HEK293 (cell line): ENCODE measurements at regions not wholly inside any gene's neighbourhood (a gene's known extent, or its start where the extent isn't known, plus 50 kb on each side); places are given as distances from the start of the nearest gene placed in this dataset.
A peak's percentile ranks its signal among the peaks of the same experiment; 100 is the strongest.

Experiments used
- CTCF ChIA-PET: fragments of 350-600 bp; formaldehyde crosslinking; extraction: SDS; loops from one replicate; lab custom pipeline; 2021; ENCODE audit warnings: antibody characterized with exemption; lab: Yijun Ruan, JAX
- POLR2A ChIA-PET: fragments of 300-600 bp; formaldehyde crosslinking; extraction: SDS; loops from one replicate; lab custom pipeline; 2020; ENCODE audit warnings: antibody characterized with exemption, inconsistent platforms; lab: Yijun Ruan, JAX
- H3K27ac ChIP-seq: fragments of 200-500 bp; sonication (Bioruptor generic); 2 replicates; pipeline ENCODE4 v1.5.1; 2014; ENCODE audit warnings: low read depth, low read length, control low read depth, inconsistent platforms; ENCODE audit errors: extremely low read depth
- H3K36me3 ChIP-seq, 2 experiments: fragments of 200-500 bp in 1 of 2; sonication (Bioruptor generic) in 1 of 2; 1 replicate in 1 of 2; 2 replicates in 1 of 2; pipeline ENCODE4 v1.5.1; 2014 to 2017; ENCODE audit warnings: inconsistent platforms in 2 of 2, low read length in 2 of 2; ENCODE audit not compliant: control insufficient read depth in 2 of 2, insufficient read depth in 1 of 2
- H3K4me1 ChIP-seq: fragments of 200-500 bp; sonication (Bioruptor generic); 2 replicates; pipeline ENCODE4 v1.5.1; 2014; ENCODE audit warnings: mild to moderate bottlenecking, low read length, inconsistent platforms; ENCODE audit not compliant: control insufficient read depth, insufficient read depth
- H3K4me3 ChIP-seq: 2 replicates; pipeline ENCODE4 v1.5.1; 2011; ENCODE audit warnings: low read depth, mild to moderate bottlenecking, control low read depth, low read length, moderate library complexity
- H3K9me3 ChIP-seq: fragments of 200-500 bp; sonication (Bioruptor generic); 2 replicates; pipeline ENCODE4 v1.5.1; 2014; ENCODE audit warnings: low read depth, low read length, inconsistent platforms; ENCODE audit not compliant: control insufficient read depth, insufficient read depth
- BCL11A ChIP-seq: fragments of 450-650 bp; formaldehyde crosslinking; IDR thresholded peaks from 2 replicates; pipeline ENCODE4 v1.5.1; 2016; ENCODE audit warnings: low read depth, missing biosample characterization, missing genetic modification characterization
- EGR2 ChIP-seq: fragments of 450-650 bp; formaldehyde crosslinking; IDR thresholded peaks from 2 replicates; pipeline ENCODE4 v1.5.1; 2016; ENCODE audit warnings: low read depth, missing biosample characterization, missing genetic modification characterization
- OVOL3 ChIP-seq: fragments of 450-650 bp; formaldehyde crosslinking; IDR thresholded peaks from 2 replicates; pipeline ENCODE4 v1.5.1; 2016; ENCODE audit warnings: missing biosample characterization, missing genetic modification characterization
- SCRT2 ChIP-seq: fragments of 450-650 bp; formaldehyde crosslinking; IDR thresholded peaks from 2 replicates; pipeline ENCODE4 v1.5.1; 2016; ENCODE audit warnings: missing biosample characterization, missing genetic modification characterization
- WT1 ChIP-seq: fragments of 450-650 bp; formaldehyde crosslinking; IDR thresholded peaks from 2 replicates; pipeline ENCODE4 v1.5.1; 2016; ENCODE audit warnings: missing biosample characterization, missing genetic modification characterization
- YY1 ChIP-seq: fragments of 450-650 bp; formaldehyde crosslinking; IDR thresholded peaks from 2 replicates; pipeline ENCODE4 v1.5.1; 2018; ENCODE audit warnings: missing biosample characterization, missing genetic modification characterization
- ZBTB21 ChIP-seq: fragments of 450-650 bp; formaldehyde crosslinking; IDR thresholded peaks from 2 replicates; pipeline ENCODE4 v1.5.1; 2017; ENCODE audit warnings: missing biosample characterization, missing genetic modification characterization
- ZBTB7A ChIP-seq: fragments of 450-650 bp; formaldehyde crosslinking; IDR thresholded peaks from 2 replicates; pipeline ENCODE4 v1.5.1; 2016; ENCODE audit warnings: low read depth, missing biosample characterization, missing genetic modification characterization
- ZNF112 ChIP-seq: fragments of 450-650 bp; formaldehyde crosslinking; IDR thresholded peaks from 2 replicates; pipeline ENCODE4 v1.5.0; 2017; ENCODE audit warnings: missing biosample characterization, missing genetic modification characterization
- ZNF157 ChIP-seq: fragments of 450-650 bp; formaldehyde crosslinking; IDR thresholded peaks from 2 replicates; pipeline ENCODE4 v1.5.1; 2016; ENCODE audit warnings: missing biosample characterization, missing genetic modification characterization
- ZNF2 ChIP-seq: fragments of 450-650 bp; formaldehyde crosslinking; IDR thresholded peaks from 2 replicates; pipeline ENCODE4 v1.5.1; 2016; ENCODE audit warnings: missing biosample characterization, missing genetic modification characterization
- ZNF202 ChIP-seq: fragments of 450-650 bp; formaldehyde crosslinking; IDR thresholded peaks from 2 replicates; pipeline ENCODE4 v1.5.1; 2016; ENCODE audit warnings: missing biosample characterization, missing genetic modification characterization, borderline replicate concordance
- ZNF214 ChIP-seq: fragments of 450-650 bp; formaldehyde crosslinking; IDR thresholded peaks from 2 replicates; pipeline ENCODE4 v1.5.1; 2017; ENCODE audit warnings: missing biosample characterization, mild to moderate bottlenecking, missing genetic modification characterization, borderline replicate concordance
- ZNF239 ChIP-seq: fragments of 450-650 bp; formaldehyde crosslinking; IDR thresholded peaks from 2 replicates; pipeline ENCODE4 v1.5.1; 2016; ENCODE audit warnings: missing biosample characterization, missing genetic modification characterization
- ZNF24 ChIP-seq: fragments of 450-650 bp; formaldehyde crosslinking; IDR thresholded peaks from 2 replicates; pipeline ENCODE4 v1.5.1; 2016; ENCODE audit warnings: missing biosample characterization, missing genetic modification characterization
- ZNF266 ChIP-seq: fragments of 450-650 bp; formaldehyde crosslinking; IDR thresholded peaks from 2 replicates; pipeline ENCODE4 v1.5.1; 2016; ENCODE audit warnings: missing biosample characterization, missing genetic modification characterization, low read depth
- ZNF274 ChIP-seq, 2 experiments: fragments of 200-500 bp in 1 of 2; fragments of 450-650 bp in 1 of 2; sonication (Bioruptor generic) in 1 of 2; formaldehyde crosslinking in 1 of 2; IDR thresholded peaks; 2 replicates each; pipeline versions ENCODE4 v1.5.1 to v1.6.1; 2014 to 2016; ENCODE audit warnings: borderline replicate concordance in 1 of 2, inconsistent platforms in 1 of 2, low read length in 1 of 2, missing biosample characterization in 1 of 2, missing genetic modification characterization in 1 of 2
- ZNF292 ChIP-seq: fragments of 450-650 bp; formaldehyde crosslinking; IDR thresholded peaks from 2 replicates; pipeline ENCODE4 v1.5.1; 2016; ENCODE audit warnings: low read depth, missing biosample characterization, missing genetic modification characterization, borderline replicate concordance
- ZNF324 ChIP-seq: fragments of 450-650 bp; formaldehyde crosslinking; IDR thresholded peaks from 2 replicates; pipeline ENCODE4 v1.5.1; 2016; ENCODE audit warnings: missing biosample characterization, missing genetic modification characterization
- ZNF37A ChIP-seq: fragments of 450-650 bp; IDR thresholded peaks from 2 replicates; pipeline ENCODE4 v1.5.1; 2018; ENCODE audit warnings: missing biosample characterization, missing genetic modification characterization
- ZNF473 ChIP-seq: fragments of 450-650 bp; formaldehyde crosslinking; IDR thresholded peaks from 2 replicates; pipeline ENCODE4 v1.5.1; 2017; ENCODE audit warnings: missing biosample characterization, missing genetic modification characterization
- ZNF544 ChIP-seq: fragments of 450-650 bp; formaldehyde crosslinking; IDR thresholded peaks from 2 replicates; pipeline ENCODE4 v1.5.0; 2017; ENCODE audit warnings: missing biosample characterization, missing genetic modification characterization
- ZNF600 ChIP-seq: fragments of 450-650 bp; formaldehyde crosslinking; IDR thresholded peaks from 2 replicates; pipeline ENCODE4 v1.5.1; 2016; ENCODE audit warnings: missing biosample characterization, missing genetic modification characterization
- ZNF610 ChIP-seq: fragments of 450-650 bp; formaldehyde crosslinking; IDR thresholded peaks from 2 replicates; pipeline ENCODE4 v1.5.1; 2016; ENCODE audit warnings: missing biosample characterization, missing genetic modification characterization, borderline replicate concordance
- ZNF768 ChIP-seq: fragments of 450-650 bp; formaldehyde crosslinking; IDR thresholded peaks from 2 replicates; pipeline ENCODE4 v1.5.1; 2018; ENCODE audit warnings: missing biosample characterization, mild to moderate bottlenecking, missing genetic modification characterization
- TF ChIP-seq, protein P1 (sequence below): fragments of 450-650 bp; formaldehyde crosslinking; IDR thresholded peaks from 2 replicates; pipeline ENCODE4 v1.5.1; 2016; ENCODE audit warnings: missing biosample characterization, missing genetic modification characterization
- TF ChIP-seq, protein P2 (sequence below): fragments of 450-650 bp; formaldehyde crosslinking; IDR thresholded peaks from 2 replicates; pipeline ENCODE4 v1.5.1; 2016; ENCODE audit warnings: missing biosample characterization, missing genetic modification characterization

DNA sequence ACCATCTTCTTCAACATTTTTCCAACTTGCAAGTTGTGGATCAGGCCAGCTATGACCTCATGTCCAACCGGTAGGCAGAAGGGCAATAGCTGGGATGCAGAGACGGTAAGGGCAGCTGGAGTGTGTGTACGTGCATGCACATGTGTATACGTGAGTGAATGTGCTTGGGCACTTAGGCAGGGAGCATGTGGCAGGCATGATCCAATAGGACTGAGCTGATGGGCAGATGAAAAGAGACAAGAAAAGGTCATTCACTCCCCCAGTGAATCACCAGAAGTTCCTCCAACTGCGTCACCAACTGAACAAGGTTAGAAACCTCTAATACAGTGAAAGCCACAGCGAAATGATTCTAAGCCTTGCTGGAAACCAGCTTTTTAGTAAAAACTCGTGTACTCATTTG is 176.1 kb downstream of the FGFR2 start:
- Histone ChIP-seq H3K4me1 (peaks cover 5% of the 10 kb centered on the region), H3K27ac (no peak overlapping the region), H3K36me3 (no peaks in the 10 kb centered on the region), H3K4me3 (no peak overlapping the region), H3K9me3 (no peaks in the 10 kb centered on the region)
- TF ChIP-seq ZNF112 (tag by site-specific recombination) = no peak
- TF ChIP-seq ZBTB7A (tag by site-specific recombination) = no peak
- no peak for TF ChIP-seq ZNF274 (IDR thresholded peaks at IDR 0.05; ENCODE audit: low read length)
- no peak for TF ChIP-seq ZNF274 (tag by site-specific recombination; IDR thresholded peaks at IDR 0.05; ENCODE audit: borderline replicate concordance)
- no peak for TF ChIP-seq ZNF266 (tag by site-specific recombination)
- no peak for TF ChIP-seq ZNF473 (tag by site-specific recombination)
- TF ChIP-seq ZNF157 (tag by site-specific recombination) = no peak
- no peak for TF ChIP-seq ZBTB21
- no peak for TF ChIP-seq ZNF214
- no peak for TF ChIP-seq ZNF202 (tag by site-specific recombination)
- no peak for TF ChIP-seq SCRT2 (tag by site-specific recombination)
- no peak for TF ChIP-seq ZNF2 (tag by site-specific recombination)
- no peak for TF ChIP-seq ZNF600
- no peak for TF ChIP-seq ZNF37A (tag by site-specific recombination)
- no peak for TF ChIP-seq ZNF768 (tag by site-specific recombination)
- no peak for TF ChIP-seq ZNF24 (tag by site-specific recombination)
- TF ChIP-seq, protein P1, sequence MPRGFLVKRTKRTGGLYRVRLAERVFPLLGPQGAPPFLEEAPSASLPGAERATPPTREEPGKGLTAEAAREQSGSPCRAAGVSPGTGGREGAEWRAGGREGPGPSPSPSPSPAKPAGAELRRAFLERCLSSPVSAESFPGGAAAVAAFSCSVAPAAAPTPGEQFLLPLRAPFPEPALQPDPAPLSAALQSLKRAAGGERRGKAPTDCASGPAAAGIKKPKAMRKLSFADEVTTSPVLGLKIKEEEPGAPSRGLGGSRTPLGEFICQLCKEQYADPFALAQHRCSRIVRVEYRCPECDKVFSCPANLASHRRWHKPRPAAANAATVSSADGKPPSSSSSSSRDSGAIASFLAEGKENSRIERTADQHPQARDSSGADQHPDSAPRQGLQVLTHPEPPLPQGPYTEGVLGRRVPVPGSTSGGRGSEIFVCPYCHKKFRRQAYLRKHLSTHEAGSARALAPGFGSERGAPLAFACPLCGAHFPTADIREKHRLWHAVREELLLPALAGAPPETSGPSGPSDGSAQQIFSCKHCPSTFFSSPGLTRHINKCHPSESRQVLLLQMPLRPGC = no peak
- TF ChIP-seq EGR2 = no peak
- TF ChIP-seq YY1 (tag by site-specific recombination) = no peak
- no peak for TF ChIP-seq BCL11A
- ChIA-PET CTCF (interaction anchor here (0.6 kb wide), 1 partner anchor 43 kb away, joined by 3 read pairs; no protein-coding TSS in a partner anchor), POLR2A (no interaction called here)

DNA sequence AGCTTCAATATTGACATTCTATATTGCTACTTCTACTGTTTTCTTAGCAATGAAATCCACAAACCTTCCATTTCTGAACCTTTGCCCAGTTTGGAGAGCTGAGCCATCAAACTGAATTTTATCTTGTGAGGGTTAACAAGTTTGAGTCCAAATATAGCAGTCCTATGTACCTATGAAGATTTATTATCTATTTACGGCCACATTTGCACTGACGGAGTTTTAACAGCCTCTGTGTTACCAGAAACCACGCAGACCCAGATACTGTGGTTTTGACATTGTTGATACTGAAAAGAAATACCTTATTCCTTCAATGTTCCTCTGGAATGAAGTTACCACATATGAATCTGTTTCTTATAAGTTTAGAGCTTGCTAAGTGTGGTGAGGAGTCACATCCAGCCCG is 172.6 kb downstream of the FGFR2 start:
- no peak overlapping the region for H3K4me3 ChIP-seq
- no peaks in the 10 kb centered on the region for H3K9me3 ChIP-seq
- H3K4me1 ChIP-seq = peaks cover 5% of the 10 kb centered on the region
- ChIA-PET POLR2A (no interaction called here), CTCF (interaction anchor here (2.2 kb wide), 1 partner anchor 183 kb away, joined by 7 read pairs; no protein-coding TSS in a partner anchor)
- TF ChIP-seq ZNF292 (tag by site-specific recombination) (no peak), ZNF610 (tag by site-specific recombination) (no peak), ZNF324 (tag by site-specific recombination) (no peak), WT1 (no peak), ZNF274 (IDR thresholded peaks at IDR 0.05; ENCODE audit: low read length) (no peak), ZNF274 (tag by site-specific recombination; IDR thresholded peaks at IDR 0.05; ENCODE audit: borderline replicate concordance) (no peak), OVOL3 (tag by site-specific recombination) (peak; percentile 66; the same call in 1 of the 2 replicates), ZNF544 (tag by site-specific recombination) (no peak), ZNF239 (tag by site-specific recombination) (no peak)
- TF ChIP-seq, protein P2, sequence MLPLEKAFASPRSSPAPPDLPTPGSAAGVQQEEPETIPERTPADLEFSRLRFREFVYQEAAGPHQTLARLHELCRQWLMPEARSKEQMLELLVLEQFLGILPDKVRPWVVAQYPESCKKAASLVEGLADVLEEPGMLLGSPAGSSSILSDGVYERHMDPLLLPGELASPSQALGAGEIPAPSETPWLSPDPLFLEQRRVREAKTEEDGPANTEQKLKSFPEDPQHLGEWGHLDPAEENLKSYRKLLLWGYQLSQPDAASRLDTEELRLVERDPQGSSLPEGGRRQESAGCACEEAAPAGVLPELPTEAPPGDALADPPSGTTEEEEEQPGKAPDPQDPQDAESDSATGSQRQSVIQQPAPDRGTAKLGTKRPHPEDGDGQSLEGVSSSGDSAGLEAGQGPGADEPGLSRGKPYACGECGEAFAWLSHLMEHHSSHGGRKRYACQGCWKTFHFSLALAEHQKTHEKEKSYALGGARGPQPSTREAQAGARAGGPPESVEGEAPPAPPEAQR (tag by site-specific recombination) = no peak
- H3K36me3 ChIP-seq = no peaks in the 10 kb centered on the region
- H3K27ac ChIP-seq = no peak overlapping the region
